Activated CD8-positive, alpha-beta memory T cell treated with anti-CD3 and anti-CD28 coated beads, Interleukin-2, amount 10 ng/mL, durations not matched to agents 7 days and 5 days (primary cell): ENCODE measurements at regions not wholly inside any gene's neighbourhood (a gene's known extent, or its start where the extent isn't known, plus 50 kb on each side); places are given as distances from the start of the nearest gene placed in this dataset. TPM values are rescaled to one million over a fixed set of nuclear protein-coding genes. Genes with fewer than 3 reads are reported as not detected.
"Not testable (repeated sequence)": the region's sequence is repeated elsewhere in the genome, so short reads cannot be mapped to it uniquely, and the experiment has no call there.

Experiments
- ATAC-seq: fragments of 150-1000 bp; cut with Tn5 transposase; one replicate; pipeline ENCODE4 v1.10.0; 2021; ENCODE audit warnings: moderate library complexity
- CTCF ChIA-PET: fragments of 350-600 bp; sonication (Branson Sonifier 250); formaldehyde crosslinking; loops from one replicate; lab custom pipeline; 2021; ENCODE audit warnings: antibody characterized with exemption; lab: Charles Lee
- DNase-seq: peaks from one replicate; pipeline ENCODE4 v3.0.0-alpha.2; 2020
- H3K27ac Mint-ChIP-seq: one replicate; pipeline ENCODE4 v1.8.0; 2021; ENCODE audit warnings: mild to moderate bottlenecking, mixed read lengths
- H3K27me3 Mint-ChIP-seq: one replicate; pipeline ENCODE4 v1.8.0; 2021; ENCODE audit warnings: mixed read lengths
- H3K36me3 Mint-ChIP-seq: one replicate; pipeline ENCODE4 v1.8.0; 2021; ENCODE audit warnings: mild to moderate bottlenecking, mixed read lengths
- H3K4me1 Mint-ChIP-seq: one replicate; pipeline ENCODE4 v1.8.0; 2021; ENCODE audit warnings: mixed read lengths
- H3K4me3 Mint-ChIP-seq: one replicate; pipeline ENCODE4 v1.8.0; 2021; ENCODE audit warnings: mild to moderate bottlenecking, moderate library complexity, mixed read lengths
- H3K9me3 Mint-ChIP-seq: one replicate; pipeline ENCODE4 v1.8.0; 2022; ENCODE audit warnings: low read depth, mixed read lengths
- microRNA-seq: library from miRNA; unstranded; fragments of <30 nt; microRNA quantifications from one replicate; pipeline ENCODE4 v1.2.0, GENCODE V29; 2022

DNA sequence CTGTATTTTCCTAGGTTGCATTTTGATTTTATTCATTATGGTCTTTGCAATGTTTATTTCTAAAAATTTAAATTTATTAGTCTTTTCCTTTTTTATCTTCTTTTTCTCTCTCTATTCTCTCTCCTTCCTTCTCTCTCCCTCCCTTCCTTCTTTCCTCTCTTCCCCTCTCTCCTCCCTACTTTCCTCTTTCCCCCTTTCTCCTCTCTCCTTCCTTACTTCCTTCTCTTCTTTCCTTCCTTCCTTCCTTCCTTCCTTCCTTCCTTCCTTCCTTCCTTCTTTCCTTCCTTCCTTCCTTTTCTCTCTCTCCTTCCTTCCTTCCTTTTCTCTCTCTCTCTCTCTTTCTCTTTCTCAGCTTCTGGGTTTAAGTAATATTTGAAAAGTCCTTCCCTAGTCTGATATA lies 72.8 kb upstream of the RASGRF1 start:
- Mint-ChIP-seq H3K36me3 (no peaks in the 10 kb centered on the region), H3K27ac (no peak overlapping the region), H3K27me3 (peaks cover 4% of the 10 kb centered on the region), H3K4me3 (no peak overlapping the region), H3K4me1 (no peaks in the 10 kb centered on the region), H3K9me3 (no peaks in the 10 kb centered on the region)
- DNase-seq (no peak), ATAC-seq (no peak)
- CTCF ChIA-PET = no interaction called here

DNA sequence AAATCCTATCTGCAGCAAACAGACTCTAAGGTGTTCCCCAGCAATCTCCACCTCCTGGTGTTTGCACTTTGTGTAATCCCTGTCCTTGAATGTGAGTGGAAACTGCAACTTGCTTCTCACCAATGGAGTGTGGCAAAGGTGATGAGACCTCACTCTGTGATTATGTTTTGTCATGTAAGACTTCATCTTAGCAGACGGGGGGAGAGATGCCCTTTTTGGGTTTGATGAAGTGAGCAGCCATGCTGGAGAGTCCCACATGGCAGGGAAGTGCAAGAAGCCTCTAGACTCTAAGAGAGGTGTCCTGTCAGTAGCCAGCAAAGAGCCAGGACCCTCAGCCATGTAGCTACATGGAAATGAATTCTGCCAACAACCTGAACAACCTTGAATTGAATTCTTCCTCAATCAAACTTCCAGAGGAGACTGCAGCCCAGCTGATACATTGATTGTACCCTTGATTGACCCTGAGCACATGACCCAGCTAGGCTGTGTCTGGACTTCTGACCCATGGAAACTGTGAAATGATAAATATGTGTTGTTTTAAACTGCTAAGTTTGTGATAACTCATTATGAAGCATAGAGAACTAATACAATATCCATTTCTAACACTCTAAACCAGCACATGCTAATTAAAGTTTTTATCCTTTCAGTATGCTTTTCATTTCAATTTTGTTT lies 71.4 kb upstream of the RASGRF1 start:
- Mint-ChIP-seq H3K27me3 (peaks cover 4% of the 10 kb centered on the region), H3K27ac (no peak overlapping the region), H3K4me1 (no peaks in the 10 kb centered on the region), H3K4me3 (no peak overlapping the region), H3K36me3 (no peaks in the 10 kb centered on the region), H3K9me3 (no peaks in the 10 kb centered on the region)
- no peak for ATAC-seq
- no peak for DNase-seq
- CTCF ChIA-PET = no interaction called here

- H3K27me3 Mint-ChIP-seq = peaks cover 7% of the 10 kb centered on the region
- no peak overlapping the region for H3K27ac Mint-ChIP-seq
- H3K4me1 Mint-ChIP-seq = no peaks in the 10 kb centered on the region
- H3K9me3 Mint-ChIP-seq = no peaks in the 10 kb centered on the region
- H3K4me3 Mint-ChIP-seq = no peak overlapping the region
- CTCF ChIA-PET = no interaction called here
- DNase-seq (no peak), ATAC-seq (no peak)
- H3K36me3 Mint-ChIP-seq = no peaks in the 10 kb centered on the region
Observed at GRCh38 chr15:79160211-79160610, 69.6 kb upstream of the RASGRF1 start.

- no peak overlapping the region for H3K4me3 Mint-ChIP-seq
- no peaks in the 10 kb centered on the region for H3K9me3 Mint-ChIP-seq
- peaks cover 12% of the 10 kb centered on the region for H3K27me3 Mint-ChIP-seq
- CTCF ChIA-PET = no interaction called here
- H3K4me1 Mint-ChIP-seq = no peaks in the 10 kb centered on the region
- no peak overlapping the region for H3K27ac Mint-ChIP-seq
- ATAC-seq (no peak), DNase-seq (no peak)
- H3K36me3 Mint-ChIP-seq = no peaks in the 10 kb centered on the region
Observed at GRCh38 chr15:79157631-79158592, 67.3 kb upstream of the RASGRF1 start.

DNA sequence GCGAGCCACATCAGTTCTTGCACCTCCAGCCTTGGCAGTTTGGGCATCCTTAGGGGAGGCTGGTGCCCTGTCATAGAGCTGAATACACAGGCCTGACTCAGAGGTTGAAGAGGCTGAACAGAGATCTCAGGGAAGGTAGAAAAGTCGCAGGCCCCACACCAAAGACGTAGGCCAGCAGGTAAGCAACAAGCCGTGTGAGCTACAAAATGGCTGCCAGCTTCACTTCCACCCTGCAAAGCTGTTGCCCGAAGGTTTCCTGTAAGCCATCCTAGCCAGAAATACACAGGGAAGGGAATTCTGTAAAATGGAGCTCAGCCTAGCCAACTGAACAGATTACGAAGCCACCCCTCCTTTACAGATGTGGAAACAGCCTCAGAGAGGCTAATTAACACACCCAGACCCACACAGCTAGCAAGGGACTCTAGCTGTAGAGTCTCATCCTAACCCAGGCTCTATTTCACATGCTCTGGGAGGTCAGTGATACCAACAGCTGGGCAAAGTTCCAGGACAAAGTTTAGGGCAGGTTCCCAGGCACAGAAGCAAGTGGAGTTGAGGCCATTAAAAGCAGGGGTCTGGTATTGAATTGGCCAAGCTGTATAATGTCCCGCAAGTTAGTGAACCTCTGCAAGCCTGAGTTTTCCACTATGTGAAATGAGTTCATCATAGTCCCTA lies 66.3 kb upstream of the RASGRF1 start:
- CTCF ChIA-PET = no interaction called here
- no peak overlapping the region for H3K4me3 Mint-ChIP-seq
- H3K27me3 Mint-ChIP-seq = peaks cover 14% of the 10 kb centered on the region
- H3K27ac Mint-ChIP-seq = no peak overlapping the region
- DNase-seq (no peak), ATAC-seq (no peak)
- no peaks in the 10 kb centered on the region for H3K36me3 Mint-ChIP-seq
- H3K9me3 Mint-ChIP-seq = no peaks in the 10 kb centered on the region
- H3K4me1 Mint-ChIP-seq = no peaks in the 10 kb centered on the region

DNA sequence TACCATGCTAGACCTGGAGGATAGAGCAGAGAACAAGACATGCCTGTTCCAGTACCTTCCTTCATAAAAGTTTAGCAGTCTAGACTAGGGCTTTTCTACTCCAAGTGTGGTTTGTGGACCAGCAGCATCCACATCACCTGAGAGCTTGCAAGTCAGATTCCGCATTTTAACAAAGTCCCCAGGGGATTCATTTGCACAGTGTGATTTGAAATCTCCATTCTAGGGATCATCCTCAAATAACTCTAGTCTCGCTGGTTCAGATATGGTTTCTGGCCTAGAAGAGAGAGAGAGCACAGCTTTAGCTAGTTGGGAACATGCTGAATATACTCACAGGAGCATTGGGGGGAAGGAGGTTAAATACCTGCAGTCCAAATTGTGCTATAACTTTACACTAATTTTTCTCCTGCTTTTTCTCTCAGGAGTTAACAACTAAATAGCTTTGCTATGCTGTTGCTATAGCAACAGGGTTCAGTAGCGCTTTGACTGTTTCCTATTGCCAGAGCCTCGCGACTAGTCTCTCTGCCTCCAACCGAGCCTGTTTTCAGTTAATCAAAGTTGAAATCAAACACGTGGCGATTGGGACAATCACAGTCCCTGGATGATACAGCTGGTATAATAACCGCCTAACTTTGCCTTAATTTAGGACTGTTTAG lies 64.0 kb upstream of the RASGRF1 start:
- ATAC-seq = no peak
- peaks cover 4% of the 10 kb centered on the region for H3K9me3 Mint-ChIP-seq
- H3K4me1 Mint-ChIP-seq = no peaks in the 10 kb centered on the region

DNA sequence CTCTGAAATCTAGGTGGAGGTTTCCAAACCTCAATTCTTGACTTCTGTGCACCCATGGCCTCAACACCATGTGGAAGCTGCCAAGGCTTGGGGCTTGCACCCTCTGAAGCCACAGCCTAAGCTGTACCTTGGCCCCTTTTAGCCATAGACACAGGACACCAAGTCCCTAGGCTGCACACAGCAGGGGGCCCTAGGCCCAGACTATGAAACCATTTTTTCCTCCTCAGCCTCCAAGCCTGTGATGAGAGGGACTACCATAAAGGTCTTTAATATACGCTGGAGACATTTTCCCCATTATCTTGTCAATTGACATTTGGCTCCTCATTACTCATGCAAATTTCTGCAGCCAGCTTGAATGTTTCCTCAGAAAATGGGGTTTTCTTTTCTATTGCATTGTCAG lies 53.7 kb upstream of the RASGRF1 start:
- H3K27me3 Mint-ChIP-seq = peaks cover 11% of the 10 kb centered on the region
- ATAC-seq, DNase-seq, H3K9me3 Mint-ChIP-seq, H3K36me3 Mint-ChIP-seq, H3K4me1 Mint-ChIP-seq, H3K4me3 Mint-ChIP-seq, CTCF ChIA-PET, H3K27ac Mint-ChIP-seq: not testable (repeated sequence)

More for the DNA sequence above, 64.0 kb upstream of the RASGRF1 start:
- Mint-ChIP-seq H3K4me3 (no peak overlapping the region), H3K36me3 (peaks cover 2% of the 10 kb centered on the region), H3K27me3 (peaks cover 13% of the 10 kb centered on the region), H3K27ac (no peak overlapping the region)
- CTCF ChIA-PET = no interaction called here
- no peak for DNase-seq

GRCh38 chr15:79140846-79141570 lies 50.4 kb upstream of the RASGRF1 start:
- H3K4me3 Mint-ChIP-seq = no peak overlapping the region
- H3K36me3 Mint-ChIP-seq = no peaks in the 10 kb centered on the region
- DNase-seq (no peak), ATAC-seq (no peak)
- peaks cover 7% of the 10 kb centered on the region for H3K9me3 Mint-ChIP-seq
- H3K27ac Mint-ChIP-seq = no peak overlapping the region
- CTCF ChIA-PET = interaction anchor here (1.5 kb wide), 1 partner anchor 44 kb away, joined by 3 read pairs; no protein-coding TSS in a partner anchor
- H3K4me1 Mint-ChIP-seq = no peaks in the 10 kb centered on the region
- peaks cover 25% of the 10 kb centered on the region for H3K27me3 Mint-ChIP-seq

Small RNAs in the stretch of these regions (microRNA-seq; reads per million reads assigned to microRNA genes)
- gene MIR184 = not detected
